ENCODE measurements at regions not wholly inside any gene's neighbourhood (a gene's known extent, or its start where the extent isn't known, plus 50 kb on each side); places are given as distances from the start of the nearest gene placed in this dataset.

- intact Hi-C loops (cut with DNase I) = no loop called here
- no peak for DNase-seq (ENCODE audit: low spot score)
These were observed 104.0 kb upstream of the ACTRT1 start for GRCh38 chrX:128156204-128156603.

GRCh38 chrX:128142745-128143144 is 90.5 kb upstream of the ACTRT1 start:
- DNase-seq (ENCODE audit: low spot score) = no peak
- intact Hi-C loops (cut with DNase I) = no loop called here

- intact Hi-C loops (cut with DNase I) = no loop called here
- no peak for DNase-seq (ENCODE audit: low spot score)
These were observed 54.4 kb upstream of the ACTRT1 start for GRCh38 chrX:128106630-128107029.

- no peak for DNase-seq (ENCODE audit: low spot score)
- intact Hi-C loops (cut with DNase I) = no loop called here
These were observed 53.5 kb upstream of the ACTRT1 start for GRCh38 chrX:128105659-128106058.
